ENCODE measurements at regions not wholly inside any gene's neighbourhood (a gene's known extent, or its start where the extent isn't known, plus 50 kb on each side); places are given as distances from the start of the nearest gene placed in this dataset.
"Not testable (repeated sequence)": the region's sequence is repeated elsewhere in the genome, so short reads cannot be mapped to it uniquely, and the experiment has no call there.

GRCh38 chr2:238599549-238600505 is 173.1 kb downstream of the ASB1 start:
- DNase-seq (ENCODE audit: low spot score) = no peak

- no peak for DNase-seq (ENCODE audit: low spot score)
Measured at GRCh38 chr2:238600506-238601432, 174.0 kb downstream of the ASB1 start.

GRCh38 chr2:238601433-238602222 is 174.9 kb downstream of the ASB1 start:
- DNase-seq (ENCODE audit: low spot score) = no peak

GRCh38 chr2:238602223-238602960 is 175.7 kb downstream of the ASB1 start:
- no peak for DNase-seq (ENCODE audit: low spot score)

- no peak for DNase-seq (ENCODE audit: low spot score)
Measured at GRCh38 chr2:238603596-238603995, 176.9 kb downstream of the ASB1 start.

- DNase-seq (ENCODE audit: low spot score) = no peak
Measured at GRCh38 chr2:238606311-238606710, 179.6 kb downstream of the ASB1 start.

GRCh38 chr2:238613610-238614009 is 186.9 kb downstream of the ASB1 start:
- no peak for DNase-seq (ENCODE audit: low spot score)

GRCh38 chr2:238614376-238614775 is 187.6 kb downstream of the ASB1 start:
- DNase-seq (ENCODE audit: low spot score) = no peak

GRCh38 chr2:238615187-238615586 is 188.5 kb downstream of the ASB1 start:
- no peak for DNase-seq (ENCODE audit: low spot score)

GRCh38 chr2:238616681-238617080 is 190.0 kb downstream of the ASB1 start:
- no peak for DNase-seq (ENCODE audit: low spot score)

GRCh38 chr2:238618494-238619283 is 192.0 kb downstream of the ASB1 start:
- DNase-seq (ENCODE audit: low spot score) = not testable (repeated sequence)

GRCh38 chr2:238627899-238628298 is 201.2 kb downstream of the ASB1 start:
- DNase-seq (ENCODE audit: low spot score) = no peak

- no peak for DNase-seq (ENCODE audit: low spot score)
Measured at GRCh38 chr2:238629064-238629463, 202.3 kb downstream of the ASB1 start.

- no peak for DNase-seq (ENCODE audit: low spot score)
Measured at GRCh38 chr2:238631491-238632180, 204.9 kb downstream of the ASB1 start.

- DNase-seq (ENCODE audit: low spot score) = no peak
Measured at GRCh38 chr2:238632181-238633060, 205.7 kb downstream of the ASB1 start.

GRCh38 chr2:238633426-238634328 is 206.9 kb downstream of the ASB1 start:
- DNase-seq (ENCODE audit: low spot score) = no peak

- no peak for DNase-seq (ENCODE audit: low spot score)
Measured at GRCh38 chr2:238634701-238635357, 208.1 kb downstream of the ASB1 start.
